ENCODE measurements at regions not wholly inside any gene's neighbourhood (a gene's known extent, or its start where the extent isn't known, plus 50 kb on each side); places are given as distances from the start of the nearest gene placed in this dataset.

DNA sequence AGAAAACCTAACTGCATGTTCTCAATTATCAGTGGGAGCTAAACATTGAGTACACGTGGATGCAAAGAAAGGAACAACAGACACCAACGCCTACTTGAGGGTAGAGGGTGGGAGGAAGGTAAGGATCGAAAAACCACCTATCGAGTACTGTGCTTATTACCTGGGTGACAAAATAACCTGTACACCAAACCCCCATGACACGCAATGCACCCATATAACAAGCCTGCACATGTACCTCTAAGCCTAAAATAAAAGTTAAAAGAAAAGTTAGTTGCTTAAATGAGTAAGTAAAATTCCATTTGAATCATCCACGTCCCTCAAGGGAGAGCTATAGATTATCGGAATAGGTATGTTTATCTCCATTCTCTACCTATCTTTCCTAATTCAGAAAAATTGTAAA, 210.2 kb upstream of the ADCY2 start:
- Mint-ChIP-seq H3K4me1 (ENCODE audit: low read depth) (no peaks in the 10 kb centered on the region), H3K27ac (no peak overlapping the region), H3K4me3 (no peak overlapping the region), H3K27me3 (no peaks in the 10 kb centered on the region), H3K9me3 (peaks cover 4% of the 10 kb centered on the region), H3K36me3 (ENCODE audit: low read depth) (no peaks in the 10 kb centered on the region)

DNA sequence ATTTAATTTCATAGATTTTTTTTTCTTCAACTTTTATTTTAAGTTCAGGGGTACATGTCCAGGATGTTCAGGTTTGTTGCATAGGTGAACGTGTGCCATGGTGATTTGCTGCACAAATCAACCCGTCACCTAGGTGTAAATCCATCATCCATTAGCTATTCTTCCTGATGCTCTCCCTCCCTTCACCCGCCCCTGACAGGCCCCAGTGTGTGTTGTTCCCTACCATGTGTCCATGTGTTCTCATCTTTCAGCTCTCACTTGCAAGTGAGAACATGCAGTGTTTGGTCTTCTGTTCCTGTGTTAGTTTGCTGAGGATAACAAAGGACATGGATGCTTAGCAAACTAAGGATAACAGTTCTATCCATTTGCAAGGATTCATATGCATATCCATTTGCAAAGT, 209.1 kb upstream of the ADCY2 start:
- peaks cover 4% of the 10 kb centered on the region for H3K9me3 Mint-ChIP-seq
- no peaks in the 10 kb centered on the region for H3K27me3 Mint-ChIP-seq
- H3K4me3 Mint-ChIP-seq = no peak overlapping the region
- no peak overlapping the region for H3K27ac Mint-ChIP-seq
- H3K36me3 Mint-ChIP-seq (ENCODE audit: low read depth) = no peaks in the 10 kb centered on the region
- no peaks in the 10 kb centered on the region for H3K4me1 Mint-ChIP-seq (ENCODE audit: low read depth)

- H3K4me3 Mint-ChIP-seq = no peak overlapping the region
- no peaks in the 10 kb centered on the region for H3K27me3 Mint-ChIP-seq
- H3K36me3 Mint-ChIP-seq (ENCODE audit: low read depth) = no peaks in the 10 kb centered on the region
- H3K4me1 Mint-ChIP-seq (ENCODE audit: low read depth) = no peaks in the 10 kb centered on the region
- no peak overlapping the region for H3K27ac Mint-ChIP-seq
- H3K9me3 Mint-ChIP-seq = no peaks in the 10 kb centered on the region
Observed at GRCh38 chr5:7190712-7191250, 205.2 kb upstream of the ADCY2 start.

DNA sequence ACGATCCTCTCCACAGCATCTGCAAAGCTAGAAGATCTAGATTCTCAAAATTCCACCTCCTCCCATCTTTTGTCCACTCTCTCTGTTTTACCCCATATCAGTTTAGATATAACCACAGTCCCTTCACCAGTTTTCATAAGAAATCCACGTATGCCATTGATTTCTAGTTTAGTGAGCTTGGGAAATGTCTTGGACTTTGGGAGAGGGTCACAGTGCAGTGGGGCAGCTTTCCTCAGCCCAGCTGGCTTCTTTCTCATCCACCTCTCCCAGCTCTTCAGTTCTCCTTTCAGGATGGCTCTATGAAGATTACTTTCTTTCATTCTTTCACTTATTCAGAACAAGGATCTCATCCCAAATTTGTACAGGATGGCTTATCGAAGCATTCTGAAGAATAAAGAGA, 203.9 kb upstream of the ADCY2 start:
- Mint-ChIP-seq H3K27me3 (no peaks in the 10 kb centered on the region), H3K9me3 (no peaks in the 10 kb centered on the region), H3K27ac (no peak overlapping the region), H3K4me3 (no peak overlapping the region), H3K36me3 (ENCODE audit: low read depth) (no peaks in the 10 kb centered on the region), H3K4me1 (ENCODE audit: low read depth) (no peaks in the 10 kb centered on the region)

GRCh38 chr5:7202846-7203245, 193.1 kb upstream of the ADCY2 start:
- no peaks in the 10 kb centered on the region for H3K4me1 Mint-ChIP-seq (ENCODE audit: low read depth)
- peaks cover 29% of the 10 kb centered on the region for H3K9me3 Mint-ChIP-seq
- no peaks in the 10 kb centered on the region for H3K27me3 Mint-ChIP-seq
- no peak overlapping the region for H3K4me3 Mint-ChIP-seq
- no peak overlapping the region for H3K27ac Mint-ChIP-seq
- no peaks in the 10 kb centered on the region for H3K36me3 Mint-ChIP-seq (ENCODE audit: low read depth)

DNA sequence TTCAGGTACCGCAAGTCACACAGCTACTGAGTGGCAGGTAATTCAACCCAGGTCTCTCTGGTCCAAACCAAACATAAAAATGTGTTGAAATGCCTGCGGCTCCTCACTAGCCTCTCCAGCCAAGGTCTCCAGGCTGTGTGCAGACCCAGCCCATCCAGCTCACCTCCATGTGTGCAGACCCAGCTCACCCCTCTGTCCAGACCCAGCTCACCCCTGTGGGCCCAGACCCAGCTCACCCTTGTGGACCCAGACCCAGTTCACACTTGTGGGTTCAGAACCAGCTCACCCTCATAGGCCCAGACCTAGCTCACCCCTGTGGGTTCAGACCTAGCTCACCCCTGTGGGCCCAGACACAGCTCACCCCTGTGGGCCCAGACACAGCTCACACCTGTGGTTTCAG, 188.0 kb upstream of the ADCY2 start:
- H3K27ac Mint-ChIP-seq = no peak overlapping the region
- no peaks in the 10 kb centered on the region for H3K27me3 Mint-ChIP-seq
- H3K9me3 Mint-ChIP-seq = peaks cover 14% of the 10 kb centered on the region
- H3K4me1 Mint-ChIP-seq (ENCODE audit: low read depth) = no peaks in the 10 kb centered on the region
- no peak overlapping the region for H3K4me3 Mint-ChIP-seq
- H3K36me3 Mint-ChIP-seq (ENCODE audit: low read depth) = no peaks in the 10 kb centered on the region

DNA sequence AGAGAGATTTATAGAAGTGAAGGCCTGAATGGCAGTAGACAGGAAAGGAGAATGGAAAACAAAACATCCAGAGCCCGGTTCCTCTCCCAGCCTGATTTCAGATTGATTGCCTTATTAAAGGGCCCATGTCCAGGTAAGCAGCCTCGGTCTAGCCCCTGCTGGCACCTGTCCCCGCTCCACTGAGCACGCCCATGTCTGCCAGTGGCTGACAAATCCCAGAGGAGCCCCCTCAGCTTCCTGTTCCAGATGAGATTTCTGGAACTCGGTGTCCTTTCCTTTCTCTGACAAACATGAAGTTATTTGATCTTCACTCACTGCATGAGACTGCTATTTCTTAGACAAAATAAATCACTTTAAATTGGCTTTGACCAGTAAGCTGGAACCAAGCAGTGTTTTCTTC, 187.0 kb upstream of the ADCY2 start:
- Mint-ChIP-seq H3K4me3 (no peak overlapping the region), H3K4me1 (ENCODE audit: low read depth) (no peaks in the 10 kb centered on the region), H3K9me3 (peaks cover 8% of the 10 kb centered on the region), H3K36me3 (ENCODE audit: low read depth) (no peaks in the 10 kb centered on the region), H3K27ac (no peak overlapping the region), H3K27me3 (no peaks in the 10 kb centered on the region)

DNA sequence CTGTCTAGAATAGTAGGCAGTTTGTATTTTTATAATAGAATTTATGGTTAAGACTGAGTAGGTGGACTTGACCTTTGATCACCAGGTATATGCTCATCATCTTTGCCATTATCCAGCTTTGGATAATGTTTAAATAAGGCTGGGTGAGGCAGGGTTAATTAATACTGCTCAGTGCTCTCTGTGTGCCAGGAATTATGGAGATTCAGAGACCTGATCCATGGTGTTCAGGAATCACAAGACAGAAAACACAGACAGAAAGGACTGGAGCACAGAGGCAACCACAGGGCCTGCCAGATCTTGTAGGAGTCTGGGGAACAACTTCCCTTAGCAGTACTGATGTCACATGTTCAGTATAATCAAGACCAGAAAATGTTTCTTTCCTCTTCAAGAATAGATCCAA, 186.3 kb upstream of the ADCY2 start:
- H3K27ac Mint-ChIP-seq = no peak overlapping the region

GRCh38 chr5:7210549-7210948, 185.4 kb upstream of the ADCY2 start:
- Mint-ChIP-seq H3K4me1 (ENCODE audit: low read depth) (no peaks in the 10 kb centered on the region), H3K27ac (no peak overlapping the region), H3K4me3 (no peak overlapping the region), H3K36me3 (ENCODE audit: low read depth) (no peaks in the 10 kb centered on the region), H3K27me3 (no peaks in the 10 kb centered on the region), H3K9me3 (peaks cover 4% of the 10 kb centered on the region)

More for the DNA sequence above, 186.3 kb upstream of the ADCY2 start:
- Mint-ChIP-seq H3K4me3 (no peak overlapping the region), H3K4me1 (ENCODE audit: low read depth) (no peaks in the 10 kb centered on the region), H3K9me3 (peaks cover 4% of the 10 kb centered on the region), H3K36me3 (ENCODE audit: low read depth) (no peaks in the 10 kb centered on the region), H3K27me3 (no peaks in the 10 kb centered on the region)

- Mint-ChIP-seq H3K27me3 (no peaks in the 10 kb centered on the region), H3K27ac (no peak overlapping the region), H3K36me3 (ENCODE audit: low read depth) (no peaks in the 10 kb centered on the region), H3K4me1 (ENCODE audit: low read depth) (no peaks in the 10 kb centered on the region), H3K4me3 (no peak overlapping the region), H3K9me3 (no peaks in the 10 kb centered on the region)
Observed at GRCh38 chr5:7213525-7213924, 182.4 kb upstream of the ADCY2 start.

- Mint-ChIP-seq H3K9me3 (no peaks in the 10 kb centered on the region), H3K4me3 (no peak overlapping the region), H3K27me3 (no peaks in the 10 kb centered on the region), H3K27ac (no peak overlapping the region), H3K36me3 (ENCODE audit: low read depth) (no peaks in the 10 kb centered on the region), H3K4me1 (ENCODE audit: low read depth) (no peaks in the 10 kb centered on the region)
Observed at GRCh38 chr5:7214906-7215416, 181.0 kb upstream of the ADCY2 start.

DNA sequence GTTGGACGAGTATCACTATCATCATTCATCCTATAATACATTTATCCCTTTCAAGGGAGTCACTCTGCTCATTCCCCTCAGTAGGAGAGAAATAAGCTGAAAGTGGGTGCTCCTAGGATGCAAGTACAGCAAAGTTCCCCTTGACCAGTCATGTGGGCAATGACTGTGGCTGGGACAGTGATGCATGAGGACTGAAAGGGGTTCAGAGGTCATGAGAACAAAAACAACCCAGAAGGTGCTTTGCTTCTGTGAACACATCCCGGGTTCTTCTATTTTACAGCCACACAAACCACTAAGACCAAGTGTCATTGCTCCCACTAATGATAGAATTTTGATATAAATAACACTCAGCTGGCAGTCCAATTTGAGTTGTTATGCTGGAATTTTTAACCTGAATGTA, 177.8 kb upstream of the ADCY2 start:
- Mint-ChIP-seq H3K4me3 (no peak overlapping the region), H3K36me3 (ENCODE audit: low read depth) (no peaks in the 10 kb centered on the region)

GRCh38 chr5:7220156-7220555, 175.8 kb upstream of the ADCY2 start:
- Mint-ChIP-seq H3K27ac (no peak overlapping the region), H3K36me3 (ENCODE audit: low read depth) (no peaks in the 10 kb centered on the region), H3K4me3 (no peak overlapping the region), H3K9me3 (peaks cover 5% of the 10 kb centered on the region), H3K4me1 (ENCODE audit: low read depth) (no peaks in the 10 kb centered on the region), H3K27me3 (no peaks in the 10 kb centered on the region)

More for the DNA sequence above, 177.8 kb upstream of the ADCY2 start:
- no peaks in the 10 kb centered on the region for H3K27me3 Mint-ChIP-seq
- H3K27ac Mint-ChIP-seq = no peak overlapping the region
- H3K9me3 Mint-ChIP-seq = peaks cover 5% of the 10 kb centered on the region
- H3K4me1 Mint-ChIP-seq (ENCODE audit: low read depth) = no peaks in the 10 kb centered on the region

- Mint-ChIP-seq H3K27ac (no peak overlapping the region), H3K27me3 (no peaks in the 10 kb centered on the region), H3K4me1 (ENCODE audit: low read depth) (no peaks in the 10 kb centered on the region), H3K4me3 (no peak overlapping the region), H3K36me3 (ENCODE audit: low read depth) (no peaks in the 10 kb centered on the region), H3K9me3 (peaks cover 5% of the 10 kb centered on the region)
Observed at GRCh38 chr5:7221041-7221440, 174.9 kb upstream of the ADCY2 start.

- Mint-ChIP-seq H3K27ac (no peak overlapping the region), H3K27me3 (no peaks in the 10 kb centered on the region), H3K4me1 (ENCODE audit: low read depth) (no peaks in the 10 kb centered on the region), H3K36me3 (ENCODE audit: low read depth) (no peaks in the 10 kb centered on the region), H3K4me3 (no peak overlapping the region), H3K9me3 (peaks cover 16% of the 10 kb centered on the region)
Observed at GRCh38 chr5:7225826-7226225, 170.1 kb upstream of the ADCY2 start.

- no peak overlapping the region for H3K27ac Mint-ChIP-seq
- H3K9me3 Mint-ChIP-seq = peaks cover under 1% of the 10 kb centered on the region
- no peaks in the 10 kb centered on the region for H3K4me1 Mint-ChIP-seq (ENCODE audit: low read depth)
- no peak overlapping the region for H3K4me3 Mint-ChIP-seq
- H3K36me3 Mint-ChIP-seq (ENCODE audit: low read depth) = no peaks in the 10 kb centered on the region
- no peaks in the 10 kb centered on the region for H3K27me3 Mint-ChIP-seq
Observed at GRCh38 chr5:7242118-7242710, 153.7 kb upstream of the ADCY2 start.

Data from stimulated activated naive CD8-positive, alpha-beta T cell treated with anti-CD3 and anti-CD28 coated beads, Interleukin-15, Interleukin-2, amounts not matched to agents 100 ng/mL and 50 ng/mL, for 24 hours (primary cell).